Lung (tissue), 11 donors: ENCODE measurements at regions not wholly inside any gene's neighbourhood (a gene's known extent, or its start where the extent isn't known, plus 50 kb on each side); places are given as distances from the start of the nearest gene placed in this dataset.

Source experiments
- ATAC-seq: fragments of 200-7000 bp; cut with Tn5 transposase; one replicate; pipeline ENCODE4 v1.9.1; 2020; ENCODE audit warnings: moderate number of reproducible peaks; ENCODE audit not compliant: insufficient read depth, low FRiP score
- DNase-seq, 3 donors: peaks; one replicate each; pipeline ENCODE4 v3.0.0-alpha.2; 2013 to 2017
- H3K27ac ChIP-seq, 2 donors: one replicate each; pipeline ENCODE4 v1.5.1; 2013; ENCODE audit warnings: mild to moderate bottlenecking in 2 of 2, moderate library complexity in 2 of 2, control low read depth in 1 of 2, inconsistent platforms in 1 of 2, low read depth in 1 of 2, low read length in 1 of 2
- H3K27me3 ChIP-seq, 3 donors: one replicate each; pipeline ENCODE4 v1.5.1; 2013; ENCODE audit warnings: low read length in 2 of 3; ENCODE audit not compliant: control insufficient read depth in 3 of 3, insufficient read depth in 3 of 3
- H3K36me3 ChIP-seq, 4 donors: one replicate each; pipeline ENCODE4 v1.5.1; 2013; ENCODE audit warnings: low read length in 4 of 4, mild to moderate bottlenecking in 1 of 4, moderate library complexity in 1 of 4; ENCODE audit not compliant: control insufficient read depth in 4 of 4, insufficient read depth in 4 of 4
- H3K4me1 ChIP-seq, 5 donors: one replicate each; pipeline ENCODE4 v1.5.1; 2013; ENCODE audit warnings: low read length in 5 of 5, mild to moderate bottlenecking in 2 of 5, moderate library complexity in 1 of 5; ENCODE audit not compliant: control insufficient read depth in 5 of 5, insufficient read depth in 5 of 5
- H3K4me3 ChIP-seq: one replicate; pipeline ENCODE4 v1.5.1; 2013; ENCODE audit warnings: mild to moderate bottlenecking, control low read depth, moderate library complexity
- H3K9ac ChIP-seq, 2 donors: one replicate each; pipeline ENCODE4 v1.5.1; 2013; ENCODE audit warnings: low read length in 2 of 2, control low read depth in 1 of 2; ENCODE audit not compliant: insufficient read depth in 1 of 2
- H3K9me3 ChIP-seq, 4 donors: one replicate each; pipeline ENCODE4 v1.5.1; 2013; ENCODE audit warnings: low read length in 3 of 4, mild to moderate bottlenecking in 1 of 4, moderate library complexity in 1 of 4; ENCODE audit not compliant: control insufficient read depth in 4 of 4, insufficient read depth in 3 of 4
- CTCF ChIP-seq: IDR thresholded peaks from 2 replicates; pipeline ENCODE4 v1.5.1; 2012; ENCODE audit warnings: mild to moderate bottlenecking; ENCODE audit errors: control extremely low read depth, extremely low read depth
- WGBS, 2 donors: extraction: QIAGEN DNeasy Blood & Tissue Kit; methylation state at CpG; one replicate each; pipeline ENCODE4 v1.1.7; 2013; 5-methylcytosine and 5-hydroxymethylcytosine counted together
- donor health status: control.
- donor health status: control.
- donor health status: Bipolar disorder and iron deficiency.
- donor health status: healthy.
- donor health status: DM: yes; HTN: yes; CAD: no.

GRCh38 chr11:39968071-39968470, 1491.4 kb downstream of the LRRC4C start:
- 87 to 90% methylated on average over 5 of the region's 5 CpGs for WGBS, 2 donors
- no peak overlapping the region for H3K27ac ChIP-seq
- no peak overlapping the region for H3K9ac ChIP-seq
- ATAC-seq: no peak
- H3K27me3 ChIP-seq: no peaks in the 10 kb centered on the region
- TF ChIP-seq CTCF: no peak
- DNase-seq: no peak
- peaks cover 0 to 3% (median 1%) of the 10 kb centered on the region in 4 donors for H3K9me3 ChIP-seq
- H3K36me3 ChIP-seq: no peaks in the 10 kb centered on the region
- H3K4me1 ChIP-seq: no peaks in the 10 kb centered on the region
- no peak overlapping the region for H3K4me3 ChIP-seq

DNA sequence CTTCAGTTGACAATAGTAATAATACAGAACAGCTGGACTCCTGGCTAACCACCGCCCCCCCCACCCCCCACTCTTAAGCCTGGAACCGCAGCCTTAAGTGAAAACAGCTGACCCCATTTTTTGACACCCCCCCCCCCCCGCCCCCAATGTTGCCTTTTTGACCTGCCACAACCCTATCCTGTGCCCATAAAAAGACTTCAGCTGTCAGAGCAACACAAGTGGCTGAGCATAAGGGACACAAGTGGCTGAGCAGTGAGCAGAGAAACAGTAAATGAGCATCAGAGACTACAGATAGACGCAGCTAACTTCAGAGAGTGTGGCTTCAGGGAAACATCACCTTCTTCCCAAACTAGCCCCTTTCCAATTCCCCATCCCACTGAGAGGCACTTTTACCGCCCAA, 1493.8 kb downstream of the LRRC4C start:
- no peak overlapping the region for H3K9ac ChIP-seq
- no peaks in the 10 kb centered on the region for H3K4me1 ChIP-seq
- TF ChIP-seq CTCF: no peak
- 71 to 93% methylated on average over 5 of the region's 5 CpGs for WGBS, 2 donors
- peaks cover 0 to 3% (median 1%) of the 10 kb centered on the region in 4 donors for H3K9me3 ChIP-seq
- no peaks in the 10 kb centered on the region for H3K36me3 ChIP-seq
- no peak overlapping the region for H3K4me3 ChIP-seq
- H3K27me3 ChIP-seq: no peaks in the 10 kb centered on the region
- ATAC-seq (no peak), DNase-seq (no peak)
- H3K27ac ChIP-seq: no peak overlapping the region

DNA sequence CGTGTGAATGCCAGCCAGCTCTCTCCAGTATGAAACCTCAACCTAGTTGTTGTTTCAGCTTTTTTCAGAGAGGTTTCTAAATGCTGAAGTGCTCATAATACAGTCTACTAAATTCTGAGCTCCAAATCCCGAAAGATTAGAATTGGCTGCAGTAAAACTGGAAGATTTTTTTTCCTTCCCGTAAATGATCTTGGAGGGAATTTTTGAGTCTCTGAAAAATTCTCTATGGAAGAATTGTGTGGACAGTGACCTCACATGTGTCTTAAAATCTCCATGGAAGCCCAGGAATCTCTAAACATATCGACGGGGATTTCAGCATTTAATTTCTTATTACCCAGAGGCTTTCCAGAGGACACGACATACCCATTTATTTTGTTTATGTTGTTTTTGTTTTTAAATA, 1499.2 kb downstream of the LRRC4C start:
- ATAC-seq (no peak), DNase-seq (no peak)
- Histone ChIP-seq H3K9ac (no peak overlapping the region), H3K36me3 (no peaks in the 10 kb centered on the region), H3K4me1 (no peaks in the 10 kb centered on the region), H3K4me3 (no peak overlapping the region), H3K27ac (no peak overlapping the region), H3K27me3 (no peaks in the 10 kb centered on the region), H3K9me3 (peaks cover 0 to 3% (median 0%) of the 10 kb centered on the region in 4 donors)
- 79 to 85% methylated on average over 6 of the region's 6 CpGs for WGBS, 2 donors
- no peak for TF ChIP-seq CTCF

DNA sequence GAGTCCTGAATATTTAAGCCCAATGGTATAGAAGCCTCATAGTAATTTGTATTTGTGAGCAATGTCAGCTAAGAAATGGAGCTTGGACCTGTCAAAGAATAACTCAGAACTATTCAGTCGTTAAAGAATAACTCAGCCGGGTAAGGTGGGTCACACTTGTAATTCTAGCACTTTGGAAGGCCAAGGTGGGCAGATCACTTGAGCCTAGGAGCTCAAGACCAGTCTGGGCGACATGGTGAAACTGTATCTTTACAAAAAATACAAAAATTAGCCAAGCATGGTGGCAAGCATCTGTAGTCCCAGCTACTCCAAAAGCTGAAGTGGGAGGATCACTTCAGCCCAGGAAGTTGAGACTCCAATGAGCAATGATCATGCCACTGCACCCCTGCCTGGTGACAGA, 1526.5 kb downstream of the LRRC4C start:
- ATAC-seq: no peak
- H3K4me1 ChIP-seq: no peaks in the 10 kb centered on the region
- 84 to 85% methylated on average over 3 of the region's 3 CpGs for WGBS, 2 donors
- no peak for TF ChIP-seq CTCF
- H3K27me3 ChIP-seq: no peaks in the 10 kb centered on the region
- H3K9ac ChIP-seq: no peak overlapping the region
- no peak overlapping the region for H3K27ac ChIP-seq
- H3K4me3 ChIP-seq: no peak overlapping the region
- no peaks in the 10 kb centered on the region for H3K9me3 ChIP-seq
- no peak for DNase-seq
- H3K36me3 ChIP-seq: no peaks in the 10 kb centered on the region
